Endodermal cell (in vitro differentiated cells): ENCODE measurements at regions not wholly inside any gene's neighbourhood (a gene's known extent, or its start where the extent isn't known, plus 50 kb on each side); places are given as distances from the start of the nearest gene placed in this dataset.

Source experiments
- DNase-seq: peaks from one replicate; pipeline ENCODE4 v3.0.0-alpha.2; 2017
- H3K27ac ChIP-seq: 2 replicates; pipeline ENCODE4 v1.5.1; 2013; ENCODE audit warnings: mild to moderate bottlenecking, low read depth, low read length, moderate library complexity
- H3K27me3 ChIP-seq: 2 replicates; pipeline ENCODE4 v1.6.1; 2013; ENCODE audit warnings: mild to moderate bottlenecking, low read length, moderate library complexity; ENCODE audit not compliant: insufficient read depth, control insufficient read depth, poor library complexity, severe bottlenecking
- H3K36me3 ChIP-seq: 2 replicates; pipeline ENCODE4 v1.7.0; 2013; ENCODE audit warnings: mild to moderate bottlenecking, low read length, moderate library complexity; ENCODE audit not compliant: control insufficient read depth, insufficient read depth
- H3K4me1 ChIP-seq: one replicate; pipeline ENCODE4 v1.7.0; 2013; ENCODE audit warnings: low read length; ENCODE audit not compliant: control insufficient read depth, insufficient read depth
- H3K4me3 ChIP-seq: 2 replicates; pipeline ENCODE4 v1.5.1; 2013; ENCODE audit warnings: mild to moderate bottlenecking, low read length, moderate library complexity
- H3K9ac ChIP-seq: 2 replicates; pipeline ENCODE4 v1.6.1; 2013; ENCODE audit warnings: mild to moderate bottlenecking, low read length, moderate library complexity; ENCODE audit not compliant: poor library complexity, severe bottlenecking; ENCODE audit errors: extremely low read depth
- H3K9me3 ChIP-seq: 2 replicates; pipeline ENCODE4 v1.6.1; 2013; ENCODE audit warnings: mild to moderate bottlenecking, low read length, moderate library complexity; ENCODE audit not compliant: control insufficient read depth
- H3K27ac Mint-ChIP-seq: 2 replicates; pipeline ENCODE4 v1.8.0; 2020; ENCODE audit warnings: mixed read lengths
- H3K27me3 Mint-ChIP-seq: 2 replicates; pipeline ENCODE4 v1.8.0; 2021; ENCODE audit warnings: mild to moderate bottlenecking, mixed read lengths; ENCODE audit not compliant: insufficient read depth
- H3K36me3 Mint-ChIP-seq: 2 replicates; pipeline ENCODE4 v1.8.0; 2020; ENCODE audit warnings: low read depth, mixed read lengths
- H3K4me1 Mint-ChIP-seq: 2 replicates; pipeline ENCODE4 v1.8.0; 2020; ENCODE audit warnings: mixed read lengths
- H3K4me3 Mint-ChIP-seq: 2 replicates; pipeline ENCODE4 v1.8.0; 2020; ENCODE audit warnings: mild to moderate bottlenecking, moderate library complexity, mixed read lengths
- H3K9me3 Mint-ChIP-seq: 2 replicates; pipeline ENCODE4 v1.8.0; 2020; ENCODE audit warnings: mild to moderate bottlenecking, mixed read lengths
- WGBS, 2 experiments: methylation state at CpG; one replicate each; pipeline versions ENCODE4 v1.1.5 to v1.1.7; 2013; ENCODE audit warnings: missing lambda C conversion rate in 2 of 2, mixed read lengths in 1 of 2; ENCODE audit not compliant: insufficient coverage in 1 of 2, insufficient read length in 1 of 2; 5-methylcytosine and 5-hydroxymethylcytosine counted together
- TF ChIP-seq, protein P1 (sequence below): fragments of 200-600 bp; sonication (generic); conservative IDR thresholded peaks from 2 replicates; pipeline ENCODE4 v1.5.0; 2021; ENCODE audit warnings: antibody characterized with exemption, mild to moderate bottlenecking

DNA sequence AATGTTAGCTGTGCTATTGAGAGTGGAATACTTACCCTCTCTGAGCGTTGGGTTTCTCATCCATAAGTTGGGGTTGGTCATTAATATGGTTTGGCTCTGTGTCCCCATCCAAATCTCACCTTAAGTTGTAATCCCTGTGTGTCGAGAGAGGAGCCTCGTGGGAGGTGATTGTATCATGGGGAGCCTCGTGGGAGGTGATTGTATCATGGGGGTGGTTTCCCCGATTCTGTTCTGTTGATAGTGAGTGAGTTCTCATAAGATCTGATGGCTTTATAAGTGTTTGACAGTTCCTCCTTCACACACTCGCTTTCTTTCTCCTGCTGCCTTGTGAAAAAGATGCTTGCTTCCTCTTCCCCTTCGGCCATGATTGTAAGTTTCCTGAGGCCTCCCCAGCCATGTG lies 391.1 kb downstream of the FAM133A start:
- WGBS, 2 experiments = 92% methylated on average over 2 of the region's 7 CpGs; no CpG with 5 or more reads in 1 of the 2 experiments
- Histone ChIP-seq H3K4me3 (no peak overlapping the region), H3K27me3 (no peaks in the 10 kb centered on the region), H3K4me1 (no peaks in the 10 kb centered on the region), H3K27ac (no peak overlapping the region), H3K9ac (no peak overlapping the region), H3K36me3 (no peaks in the 10 kb centered on the region), H3K9me3 (no peaks in the 10 kb centered on the region)
- no peak for DNase-seq
- Mint-ChIP-seq H3K27ac (no peak overlapping the region), H3K9me3 (peaks cover 3% of the 10 kb centered on the region), H3K27me3 (no peaks in the 10 kb centered on the region), H3K36me3 (no peaks in the 10 kb centered on the region), H3K4me1 (peaks cover 3% of the 10 kb centered on the region), H3K4me3 (no peak overlapping the region)
- TF ChIP-seq, protein P1, sequence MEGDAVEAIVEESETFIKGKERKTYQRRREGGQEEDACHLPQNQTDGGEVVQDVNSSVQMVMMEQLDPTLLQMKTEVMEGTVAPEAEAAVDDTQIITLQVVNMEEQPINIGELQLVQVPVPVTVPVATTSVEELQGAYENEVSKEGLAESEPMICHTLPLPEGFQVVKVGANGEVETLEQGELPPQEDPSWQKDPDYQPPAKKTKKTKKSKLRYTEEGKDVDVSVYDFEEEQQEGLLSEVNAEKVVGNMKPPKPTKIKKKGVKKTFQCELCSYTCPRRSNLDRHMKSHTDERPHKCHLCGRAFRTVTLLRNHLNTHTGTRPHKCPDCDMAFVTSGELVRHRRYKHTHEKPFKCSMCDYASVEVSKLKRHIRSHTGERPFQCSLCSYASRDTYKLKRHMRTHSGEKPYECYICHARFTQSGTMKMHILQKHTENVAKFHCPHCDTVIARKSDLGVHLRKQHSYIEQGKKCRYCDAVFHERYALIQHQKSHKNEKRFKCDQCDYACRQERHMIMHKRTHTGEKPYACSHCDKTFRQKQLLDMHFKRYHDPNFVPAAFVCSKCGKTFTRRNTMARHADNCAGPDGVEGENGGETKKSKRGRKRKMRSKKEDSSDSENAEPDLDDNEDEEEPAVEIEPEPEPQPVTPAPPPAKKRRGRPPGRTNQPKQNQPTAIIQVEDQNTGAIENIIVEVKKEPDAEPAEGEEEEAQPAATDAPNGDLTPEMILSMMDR = no peak

GRCh38 chrX:94089149-94089548 lies 415.1 kb downstream of the FAM133A start:
- H3K4me3 ChIP-seq = no peak overlapping the region
- Mint-ChIP-seq H3K9me3 (peaks cover 2% of the 10 kb centered on the region), H3K36me3 (no peaks in the 10 kb centered on the region), H3K4me1 (no peaks in the 10 kb centered on the region), H3K27ac (no peak overlapping the region), H3K4me3 (no peak overlapping the region), H3K27me3 (no peaks in the 10 kb centered on the region)
- H3K9me3 ChIP-seq = no peaks in the 10 kb centered on the region
- TF ChIP-seq, protein P1 = no peak
- H3K36me3 ChIP-seq = no peaks in the 10 kb centered on the region
- WGBS, 2 experiments = 100% methylated on average over 1 of the region's 1 CpG; no CpG with 5 or more reads in 1 of the 2 experiments
- H3K4me1 ChIP-seq = no peaks in the 10 kb centered on the region
- no peak overlapping the region for H3K27ac ChIP-seq
- H3K27me3 ChIP-seq = no peaks in the 10 kb centered on the region
- no peak for DNase-seq
- no peak overlapping the region for H3K9ac ChIP-seq

DNA sequence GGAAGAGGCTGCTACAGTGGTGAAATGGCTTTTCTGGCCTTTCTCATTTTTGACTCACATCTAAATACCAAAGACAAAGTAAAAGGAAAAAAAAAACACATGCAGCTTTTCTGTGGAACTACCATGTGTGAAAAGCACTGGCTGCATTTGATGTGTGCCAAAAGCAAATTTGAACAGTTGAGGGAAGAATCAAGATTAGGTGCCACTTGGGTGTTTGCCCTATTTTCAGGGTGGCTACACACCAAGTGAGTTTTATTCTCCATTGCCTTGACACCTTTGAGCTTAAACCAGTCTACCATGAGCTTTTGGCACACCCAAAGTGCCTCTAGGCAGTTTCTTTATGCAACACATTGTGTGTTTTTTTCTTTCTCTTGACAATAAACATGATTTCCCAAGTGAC lies 423.9 kb downstream of the FAM133A start:
- Histone ChIP-seq H3K36me3 (no peaks in the 10 kb centered on the region), H3K9me3 (no peaks in the 10 kb centered on the region), H3K9ac (no peak overlapping the region), H3K27ac (no peak overlapping the region), H3K27me3 (no peaks in the 10 kb centered on the region), H3K4me1 (no peaks in the 10 kb centered on the region), H3K4me3 (no peak overlapping the region)
- H3K27me3 Mint-ChIP-seq = no peaks in the 10 kb centered on the region
- H3K9me3 Mint-ChIP-seq = no peaks in the 10 kb centered on the region
- H3K4me3 Mint-ChIP-seq = no peak overlapping the region
- no peak for DNase-seq
- H3K4me1 Mint-ChIP-seq = no peaks in the 10 kb centered on the region
- no peak overlapping the region for H3K27ac Mint-ChIP-seq
- TF ChIP-seq, protein P1 = no peak
- no peaks in the 10 kb centered on the region for H3K36me3 Mint-ChIP-seq
